ENCODE measurements at regions not wholly inside any gene's neighbourhood (a gene's known extent, or its start where the extent isn't known, plus 50 kb on each side); places are given as distances from the start of the nearest gene placed in this dataset.
"Not testable (repeated sequence)": the region's sequence is repeated elsewhere in the genome, so short reads cannot be mapped to it uniquely, and the experiment has no call there.

- DNase-seq (no peak), ATAC-seq (no peak)
- Mint-ChIP-seq H3K4me1 (no peaks in the 10 kb centered on the region), H3K9me3 (peaks cover 6 to 9% of the 10 kb centered on the region in 2 donors), H3K27ac (no peak overlapping the region), H3K27me3 (no peaks in the 10 kb centered on the region), H3K4me3 (no peak overlapping the region)
Observed at GRCh38 chr12:41993283-41993682, 151.4 kb downstream of the GXYLT1 start.

- peaks cover 6 to 9% of the 10 kb centered on the region in 2 donors for H3K9me3 Mint-ChIP-seq
- ATAC-seq (no peak), DNase-seq (no peak)
- H3K27ac Mint-ChIP-seq: no peak overlapping the region
- no peaks in the 10 kb centered on the region for H3K27me3 Mint-ChIP-seq
- no peaks in the 10 kb centered on the region for H3K4me1 Mint-ChIP-seq
- no peak overlapping the region for H3K4me3 Mint-ChIP-seq
Observed at GRCh38 chr12:41992692-41993215, 151.9 kb downstream of the GXYLT1 start.

- H3K9me3 Mint-ChIP-seq: peaks cover 6 to 9% of the 10 kb centered on the region in 2 donors
Observed at GRCh38 chr12:41992022-41992421, 152.7 kb downstream of the GXYLT1 start.

GRCh38 chr12:41988715-41989114 lies 156.0 kb downstream of the GXYLT1 start:
- Mint-ChIP-seq H3K27me3 (no peaks in the 10 kb centered on the region), H3K27ac (no peak overlapping the region), H3K4me3 (no peak overlapping the region), H3K4me1 (no peaks in the 10 kb centered on the region), H3K9me3 (peaks cover 6 to 9% of the 10 kb centered on the region in 2 donors)
- DNase-seq: no peak
- no peak for ATAC-seq

More at GRCh38 chr12:41992022-41992421, 152.7 kb downstream of the GXYLT1 start:
- Mint-ChIP-seq H3K4me1 (no peaks in the 10 kb centered on the region), H3K4me3 (no peak overlapping the region), H3K27me3 (no peaks in the 10 kb centered on the region), H3K27ac (no peak overlapping the region)
- DNase-seq (no peak), ATAC-seq (no peak)

GRCh38 chr12:41986513-41986912 lies 158.2 kb downstream of the GXYLT1 start:
- not testable (repeated sequence) for DNase-seq, H3K4me1 Mint-ChIP-seq, ATAC-seq, H3K27ac Mint-ChIP-seq, H3K27me3 Mint-ChIP-seq, H3K4me3 Mint-ChIP-seq, H3K9me3 Mint-ChIP-seq

- Mint-ChIP-seq H3K4me1 (no peaks in the 10 kb centered on the region), H3K9me3 (peaks cover 0 to 4% of the 10 kb centered on the region in 2 donors), H3K27me3 (no peaks in the 10 kb centered on the region), H3K4me3 (no peak overlapping the region), H3K27ac (no peak overlapping the region)
- ATAC-seq (no peak), DNase-seq (no peak)
Observed at GRCh38 chr12:41983856-41984255, 160.8 kb downstream of the GXYLT1 start.

GRCh38 chr12:41983394-41983793 lies 161.3 kb downstream of the GXYLT1 start:
- no peak overlapping the region for H3K4me3 Mint-ChIP-seq
- ATAC-seq: no peak
- no peaks in the 10 kb centered on the region for H3K27me3 Mint-ChIP-seq
- H3K27ac Mint-ChIP-seq: no peak overlapping the region
- DNase-seq: no peak
- no peaks in the 10 kb centered on the region for H3K4me1 Mint-ChIP-seq
- H3K9me3 Mint-ChIP-seq: no peaks in the 10 kb centered on the region

- ATAC-seq: no peak
- H3K4me3 Mint-ChIP-seq: no peak overlapping the region
- DNase-seq: no peak
- no peaks in the 10 kb centered on the region for H3K4me1 Mint-ChIP-seq
- H3K27ac Mint-ChIP-seq: no peak overlapping the region
- no peaks in the 10 kb centered on the region for H3K27me3 Mint-ChIP-seq
- H3K9me3 Mint-ChIP-seq: no peaks in the 10 kb centered on the region
Observed at GRCh38 chr12:41981758-41982157, 162.9 kb downstream of the GXYLT1 start.

- H3K4me1 Mint-ChIP-seq: no peaks in the 10 kb centered on the region
- ATAC-seq (no peak), DNase-seq (no peak)
- H3K4me3 Mint-ChIP-seq: no peak overlapping the region
- H3K9me3 Mint-ChIP-seq: no peaks in the 10 kb centered on the region
- H3K27ac Mint-ChIP-seq: no peak overlapping the region
- no peaks in the 10 kb centered on the region for H3K27me3 Mint-ChIP-seq
Observed at GRCh38 chr12:41981013-41981412, 163.7 kb downstream of the GXYLT1 start.

- Mint-ChIP-seq H3K9me3 (no peaks in the 10 kb centered on the region), H3K4me1 (no peaks in the 10 kb centered on the region), H3K4me3 (no peak overlapping the region), H3K27ac (no peak overlapping the region), H3K27me3 (no peaks in the 10 kb centered on the region)
- no peak for DNase-seq
- ATAC-seq: no peak
Observed at GRCh38 chr12:41980390-41980789, 164.3 kb downstream of the GXYLT1 start.

GRCh38 chr12:41979574-41979973 lies 165.1 kb downstream of the GXYLT1 start:
- no peaks in the 10 kb centered on the region for H3K4me1 Mint-ChIP-seq
- no peak for ATAC-seq
- H3K4me3 Mint-ChIP-seq: no peak overlapping the region
- H3K27me3 Mint-ChIP-seq: no peaks in the 10 kb centered on the region
- no peak overlapping the region for H3K27ac Mint-ChIP-seq
- no peaks in the 10 kb centered on the region for H3K9me3 Mint-ChIP-seq
- no peak for DNase-seq

GRCh38 chr12:41972598-41972997 lies 172.1 kb downstream of the GXYLT1 start:
- H3K9me3 Mint-ChIP-seq: no peaks in the 10 kb centered on the region
- no peak for DNase-seq
- no peaks in the 10 kb centered on the region for H3K27me3 Mint-ChIP-seq
- no peak overlapping the region for H3K4me3 Mint-ChIP-seq
- H3K4me1 Mint-ChIP-seq: no peaks in the 10 kb centered on the region
- no peak overlapping the region for H3K27ac Mint-ChIP-seq
- ATAC-seq: no peak

- DNase-seq (no peak), ATAC-seq (no peak)
- Mint-ChIP-seq H3K27ac (no peak overlapping the region), H3K9me3 (no peaks in the 10 kb centered on the region), H3K4me3 (no peak overlapping the region), H3K4me1 (no peaks in the 10 kb centered on the region), H3K27me3 (no peaks in the 10 kb centered on the region)
Observed at GRCh38 chr12:41972196-41972595, 172.5 kb downstream of the GXYLT1 start.

GRCh38 chr12:41970744-41971143 lies 173.9 kb downstream of the GXYLT1 start:
- DNase-seq (no peak), ATAC-seq (no peak)
- Mint-ChIP-seq H3K4me1 (no peaks in the 10 kb centered on the region), H3K27me3 (no peaks in the 10 kb centered on the region), H3K9me3 (no peaks in the 10 kb centered on the region), H3K27ac (no peak overlapping the region), H3K4me3 (no peak overlapping the region)

- Mint-ChIP-seq H3K9me3 (no peaks in the 10 kb centered on the region), H3K4me3 (no peak overlapping the region), H3K27me3 (peaks cover 9% of the 10 kb centered on the region), H3K4me1 (no peaks in the 10 kb centered on the region), H3K27ac (no peak overlapping the region)
- no peak for DNase-seq
- ATAC-seq: no peak
Observed at GRCh38 chr12:41968599-41968998, 176.1 kb downstream of the GXYLT1 start.

GRCh38 chr12:41967668-41968500 lies 176.8 kb downstream of the GXYLT1 start:
- H3K9me3 Mint-ChIP-seq: no peaks in the 10 kb centered on the region
- H3K27me3 Mint-ChIP-seq: peaks cover 9% of the 10 kb centered on the region
- DNase-seq (no peak), ATAC-seq (no peak)
- H3K4me3 Mint-ChIP-seq: no peak overlapping the region
- H3K27ac Mint-ChIP-seq: no peak overlapping the region
- H3K4me1 Mint-ChIP-seq: no peaks in the 10 kb centered on the region

- no peaks in the 10 kb centered on the region for H3K9me3 Mint-ChIP-seq
- H3K4me3 Mint-ChIP-seq: no peak overlapping the region
- no peak overlapping the region for H3K27ac Mint-ChIP-seq
- DNase-seq: no peak
- H3K4me1 Mint-ChIP-seq: no peaks in the 10 kb centered on the region
- ATAC-seq: no peak
- H3K27me3 Mint-ChIP-seq: peaks cover 9% of the 10 kb centered on the region
Observed at GRCh38 chr12:41966916-41967315, 177.8 kb downstream of the GXYLT1 start.
